Prostate gland (tissue), 2 donors: ENCODE measurements at regions not wholly inside any gene's neighbourhood (a gene's known extent, or its start where the extent isn't known, plus 50 kb on each side); places are given as distances from the start of the nearest gene placed in this dataset.

ENCODE experiments used
- CTCF ChIP-seq, 4 experiments: fragments of 200-600 bp in 2 of 4; fragments of 450-650 bp in 2 of 4; sonication (generic) in 2 of 4; IDR thresholded peaks; 1 replicate in 3 of 4; 2 replicates in 1 of 4; pipeline ENCODE4 v1.5.1; 2016 to 2019; ENCODE audit warnings: antibody characterized with exemption in 4 of 4, mild to moderate bottlenecking in 2 of 4, moderate library complexity in 2 of 4
- POLR2AphosphoS5 ChIP-seq: sonication (generic); formaldehyde crosslinking; IDR thresholded peaks from one replicate; pipeline ENCODE4 v1.6.1; 2017; ENCODE audit warnings: antibody characterized with exemption

GRCh38 chr18:41025666-41026065, 929.4 kb upstream of the PIK3C3 start:
- TF ChIP-seq CTCF (IDR thresholded peaks at IDR 0.05) (no peak), POLR2AphosphoS5 (no peak)
